ENCODE measurements at regions not wholly inside any gene's neighbourhood (a gene's known extent, or its start where the extent isn't known, plus 50 kb on each side); places are given as distances from the start of the nearest gene placed in this dataset.

DNA sequence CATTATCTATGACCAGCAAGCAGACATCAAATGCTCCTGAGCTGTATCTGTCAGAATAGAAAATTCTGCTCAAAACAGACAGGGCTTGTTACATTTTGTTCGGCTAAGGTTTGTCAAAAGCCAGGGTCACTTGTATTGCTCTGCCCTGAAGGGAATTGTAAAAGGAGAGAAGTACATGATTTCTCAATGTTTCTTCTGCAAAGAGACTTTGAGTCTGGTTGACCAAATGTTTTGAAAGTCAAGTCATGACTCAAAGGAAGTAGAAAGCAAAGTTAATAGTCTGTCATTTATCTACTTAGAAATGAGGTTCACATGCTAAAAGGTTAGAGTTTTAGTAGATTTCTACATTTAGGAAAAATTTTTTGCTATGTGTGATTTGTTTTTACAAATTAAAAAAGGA is 1624.1 kb upstream of the ZEB2 start:
- no peak for DNase-seq

DNA sequence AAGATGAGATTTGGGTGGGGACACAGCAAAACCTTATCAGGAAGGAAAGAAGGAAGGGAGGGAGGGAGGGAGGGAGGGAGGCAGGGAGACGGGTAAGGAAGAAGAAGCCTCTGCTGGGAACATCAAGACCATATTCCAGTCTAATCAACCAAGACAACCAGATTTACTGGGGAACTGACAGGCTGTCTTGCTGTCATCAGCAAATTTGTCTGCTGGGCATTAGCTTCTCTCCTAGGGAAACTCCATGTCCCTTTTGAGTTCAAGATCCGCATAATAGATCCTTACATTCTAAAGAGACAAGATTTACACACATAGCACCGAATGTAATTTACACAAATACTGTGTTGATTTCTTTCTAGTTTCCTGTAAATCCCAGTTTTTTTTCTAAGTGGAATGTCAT is 1618.9 kb upstream of the ZEB2 start:
- DNase-seq, result no peak

DNA sequence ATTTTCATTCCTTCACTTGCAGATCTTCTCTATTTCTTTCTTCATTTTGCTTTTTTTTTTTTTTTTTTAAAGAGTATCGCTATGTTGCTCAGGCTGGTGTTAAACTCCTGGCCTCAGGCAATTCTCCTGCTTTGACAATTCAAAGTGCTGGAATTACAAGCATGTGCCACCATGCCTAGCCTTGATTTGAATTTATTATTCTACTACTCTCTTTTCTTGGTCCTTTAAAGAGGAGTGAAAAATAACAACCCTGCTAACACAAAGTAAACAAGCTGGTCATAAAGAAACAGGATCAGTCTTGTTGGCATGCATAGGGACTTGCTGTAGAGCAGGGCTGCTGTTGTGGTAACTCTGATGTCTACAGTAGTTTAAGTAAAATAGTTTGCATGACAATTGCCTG is 1615.3 kb upstream of the ZEB2 start:
- DNase-seq, result no peak

DNA sequence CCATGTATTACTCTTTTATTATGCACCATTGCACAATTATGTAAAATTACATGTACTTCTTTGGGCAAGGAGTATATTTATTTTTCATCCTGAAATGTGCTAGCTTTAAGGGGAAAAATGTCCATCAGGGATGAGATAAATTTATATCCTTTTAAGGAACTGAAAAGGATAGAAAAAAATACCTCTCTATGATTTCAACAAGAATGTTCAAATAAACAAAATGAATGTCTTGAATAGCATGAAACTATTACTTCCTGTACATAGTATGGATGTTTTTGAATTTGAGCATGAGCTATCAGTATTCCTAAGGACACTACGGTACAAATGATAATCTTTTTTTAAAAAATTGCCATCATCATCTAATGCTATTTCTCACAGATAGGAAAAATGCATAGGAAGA is 1611.9 kb upstream of the ZEB2 start:
- DNase-seq, result no peak

DNA sequence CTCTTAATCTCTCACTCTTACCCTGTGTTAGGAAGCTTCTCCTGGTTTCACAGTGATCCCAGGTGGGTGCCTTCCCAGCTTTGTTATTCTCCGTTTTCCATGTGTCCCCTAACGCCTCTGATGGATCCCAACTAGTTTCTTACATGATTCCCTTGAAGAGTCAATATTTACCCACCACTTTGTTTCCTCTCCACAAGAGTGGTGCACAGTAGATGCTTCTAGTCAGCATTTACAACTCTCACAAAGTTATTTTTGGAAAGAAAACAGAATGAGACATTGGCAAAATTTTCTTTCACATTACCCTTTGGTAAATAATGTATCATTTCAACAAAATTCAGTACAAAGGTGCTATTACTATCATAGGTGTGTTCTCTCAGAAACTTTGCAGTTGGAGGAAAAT is 1611.1 kb upstream of the ZEB2 start:
- no peak for DNase-seq

DNA sequence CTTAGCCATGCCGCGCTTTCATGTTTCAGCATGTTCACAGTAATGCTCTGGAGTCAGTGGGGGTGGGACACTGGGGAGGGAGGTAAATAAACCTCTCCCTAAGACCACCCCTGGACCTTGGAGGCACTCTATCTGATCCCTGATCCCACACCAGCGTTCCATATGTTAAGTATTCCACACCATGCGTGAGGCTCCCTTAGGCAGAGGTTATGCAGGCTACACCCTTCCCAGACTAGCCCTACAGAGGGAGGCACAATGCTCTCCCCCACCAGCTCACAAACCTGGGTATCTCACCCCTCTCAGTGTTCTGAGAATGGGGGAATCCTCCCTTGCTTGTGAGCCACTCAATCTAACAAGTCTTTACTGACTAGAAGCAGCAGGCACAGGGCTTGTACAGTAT is 1610.4 kb upstream of the ZEB2 start:
- no peak for DNase-seq

DNA sequence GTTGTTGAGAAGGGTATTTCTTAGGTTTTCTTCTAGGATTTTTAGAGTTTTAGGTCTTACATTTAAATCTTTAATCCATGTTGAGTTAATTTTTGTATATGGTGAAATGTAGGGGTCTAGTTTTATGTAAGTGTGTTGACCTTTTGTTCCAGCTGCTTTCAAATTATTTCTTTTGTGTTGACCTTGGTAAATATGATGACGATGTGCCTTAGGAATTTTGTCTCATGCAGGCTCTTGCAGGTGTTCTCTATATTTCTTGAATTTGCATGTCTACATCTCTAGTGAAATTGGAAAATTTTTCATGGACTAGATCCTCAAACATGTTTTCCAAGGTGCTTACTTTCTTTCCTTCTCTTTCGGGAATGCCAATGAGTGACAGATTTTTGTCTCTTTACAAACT is 1609.3 kb upstream of the ZEB2 start:
- DNase-seq, result no peak

DNA sequence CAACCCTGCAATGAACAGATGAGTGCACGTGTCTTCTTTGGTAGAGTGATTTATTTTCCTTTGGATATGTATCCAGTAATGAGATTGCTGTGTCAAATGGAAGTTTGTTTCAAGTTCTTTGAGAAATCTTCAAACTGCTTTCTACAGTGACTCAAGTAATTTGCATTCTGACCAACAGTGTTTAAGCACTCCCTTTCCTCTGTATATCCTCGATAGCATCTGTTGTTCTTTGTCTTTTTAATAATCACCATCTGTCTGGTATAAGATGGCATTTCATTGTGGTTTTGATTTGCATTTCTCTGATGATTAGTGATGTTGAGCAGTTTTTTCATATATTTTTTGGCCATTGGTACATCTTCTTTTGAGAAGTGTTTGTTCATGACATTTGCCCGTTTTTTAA is 1608.3 kb upstream of the ZEB2 start:
- DNase-seq, result no peak

DNA sequence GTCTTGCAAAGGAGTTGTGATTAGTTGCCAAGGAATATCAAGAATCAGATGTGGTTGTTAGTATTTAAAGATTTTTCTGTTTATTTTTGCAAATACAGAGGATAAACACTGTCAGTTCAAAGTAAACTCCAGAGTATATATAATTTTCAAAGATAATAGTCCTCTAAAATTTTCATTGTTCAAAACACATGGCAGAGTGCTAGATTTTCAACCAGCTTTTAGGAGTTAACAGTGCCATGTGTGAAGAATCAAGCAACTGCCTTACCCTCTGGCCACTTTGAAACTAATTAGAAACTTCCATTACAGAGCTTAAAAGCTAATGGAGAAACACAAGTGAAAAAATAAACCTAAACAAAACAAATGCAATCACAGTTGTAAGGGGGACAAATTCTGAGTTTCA is 1605.6 kb upstream of the ZEB2 start:
- DNase-seq, result no peak

DNA sequence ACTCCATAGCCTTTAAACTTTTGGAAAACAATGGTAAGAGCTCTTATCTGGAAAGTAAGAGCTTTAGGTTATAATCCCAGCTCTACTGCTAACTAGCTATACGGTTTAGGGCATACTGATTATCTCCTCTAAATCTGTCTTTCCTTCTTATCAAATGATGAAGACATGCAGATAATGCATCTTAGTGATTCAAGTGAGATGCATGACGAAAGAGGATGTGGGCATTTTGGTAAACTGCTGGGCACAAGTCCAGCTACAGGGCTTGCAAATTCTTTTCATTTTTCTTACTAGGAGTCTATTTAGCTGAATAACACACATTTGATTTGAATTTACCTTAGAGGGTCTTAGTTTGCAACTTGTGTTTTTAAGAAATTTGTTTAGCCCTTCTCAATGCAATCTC is 1604.8 kb upstream of the ZEB2 start:
- no peak for DNase-seq

DNA sequence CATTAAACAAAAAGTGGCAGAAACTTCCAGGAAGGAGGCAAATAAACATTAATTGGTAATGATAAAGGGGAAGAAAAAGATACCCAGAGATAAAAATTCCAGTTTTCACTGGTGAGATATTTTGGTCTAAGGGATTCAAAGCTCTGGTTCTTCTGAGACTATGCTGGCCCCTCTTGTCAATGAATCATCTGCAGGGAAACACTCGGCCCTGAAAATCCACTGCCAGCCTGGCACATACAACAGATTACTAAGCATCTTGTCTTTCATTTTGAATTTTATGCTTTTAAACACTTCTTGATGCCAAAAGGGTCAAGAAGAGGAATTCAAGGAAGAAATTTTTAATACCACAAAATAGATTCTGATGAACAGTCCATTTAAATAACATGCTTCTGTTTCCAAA is 1603.8 kb upstream of the ZEB2 start:
- no peak for DNase-seq

DNA sequence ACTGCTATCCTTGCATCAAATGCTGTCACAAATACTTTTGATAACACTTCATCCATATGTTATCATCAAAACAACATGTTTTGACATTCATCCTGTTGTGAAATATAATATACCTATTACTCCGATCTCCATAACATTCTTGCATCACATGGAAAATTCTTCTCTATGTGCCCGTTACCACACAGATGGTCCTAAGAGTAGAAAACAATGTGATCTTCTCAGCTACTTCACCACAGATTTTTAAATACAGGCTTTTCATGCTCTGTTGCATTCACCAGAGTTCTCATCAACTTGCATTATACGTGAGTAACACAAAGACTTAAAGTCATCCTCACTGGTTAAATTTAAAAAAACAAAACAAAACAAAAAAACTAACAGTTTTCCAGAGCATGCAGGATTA is 1603.3 kb upstream of the ZEB2 start:
- DNase-seq, result no peak

DNA sequence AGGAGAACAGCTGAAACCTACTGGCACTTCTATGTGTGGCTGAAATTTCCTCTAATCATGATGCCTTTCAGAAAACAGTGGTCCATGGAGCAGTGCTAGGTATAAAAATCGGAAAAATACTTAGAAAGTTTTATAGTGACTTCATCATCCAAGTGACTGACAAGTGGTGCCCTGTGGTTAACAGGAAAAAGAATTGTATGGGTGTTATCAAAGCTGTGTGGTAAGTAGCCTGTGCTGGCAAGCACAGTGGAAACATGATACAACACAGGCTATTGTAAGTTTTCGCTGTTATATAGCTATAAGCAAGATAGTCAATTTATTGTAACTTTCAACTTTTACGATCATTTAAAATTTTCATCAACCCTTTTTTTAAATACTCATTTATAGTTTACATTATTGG is 1599.7 kb upstream of the ZEB2 start:
- no peak for DNase-seq

DNA sequence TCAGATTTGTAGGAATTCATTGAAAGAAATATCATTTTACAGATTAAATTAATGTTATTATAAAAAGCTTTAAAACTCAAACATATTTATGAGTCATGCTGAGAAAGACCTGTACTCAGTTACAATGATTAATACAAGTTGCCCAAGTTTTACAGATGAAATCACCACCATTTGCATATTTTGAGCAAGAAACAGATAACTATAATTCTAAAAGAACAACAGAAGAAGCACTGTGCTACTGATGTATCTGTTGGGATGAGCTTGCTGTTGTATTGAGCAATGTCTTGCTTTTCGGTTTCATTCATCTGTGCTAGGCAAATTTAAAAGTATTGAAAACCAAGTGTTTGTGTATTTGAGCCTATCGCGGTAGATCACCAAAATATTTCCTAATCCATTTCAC is 1589.1 kb upstream of the ZEB2 start:
- DNase-seq, result no peak

DNA sequence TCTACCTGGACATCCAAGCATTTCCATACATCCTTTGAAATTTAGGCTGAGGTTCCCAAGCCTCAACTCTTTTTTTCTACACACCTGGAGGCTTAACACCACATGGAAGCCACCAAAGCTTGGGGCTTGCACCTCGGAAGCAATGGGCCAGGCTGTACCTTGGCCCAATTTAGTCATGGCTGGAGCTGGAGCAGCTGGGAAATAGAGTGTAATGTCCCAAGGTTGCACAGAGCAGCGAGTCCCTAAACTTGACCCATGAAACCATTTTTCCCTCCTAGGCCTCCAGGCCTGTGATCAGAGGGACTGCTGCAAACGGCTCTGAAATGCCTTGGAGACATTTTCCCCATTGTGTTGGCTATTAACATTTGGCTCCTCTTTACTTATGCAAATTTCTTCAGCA is 1574.3 kb upstream of the ZEB2 start:
- no peak for DNase-seq

DNA sequence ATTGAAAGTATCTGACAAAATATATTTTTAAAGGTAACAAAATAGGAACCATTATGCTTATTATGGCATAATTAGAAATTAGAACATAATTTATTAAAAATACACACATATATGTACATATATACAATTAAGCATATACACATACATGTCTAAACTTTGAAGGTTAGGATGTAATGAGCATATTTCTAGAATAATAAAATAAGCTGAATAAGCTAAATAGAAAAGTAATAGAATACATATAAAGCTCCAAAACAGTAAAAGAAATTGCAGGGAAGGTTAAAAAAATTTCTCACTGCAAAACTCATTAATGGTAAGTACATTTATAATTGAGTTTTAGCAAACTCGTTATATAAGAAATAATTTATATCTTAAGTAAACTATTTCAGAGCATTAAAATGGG is 1561.5 kb upstream of the ZEB2 start:
- no peak for DNase-seq

DNA sequence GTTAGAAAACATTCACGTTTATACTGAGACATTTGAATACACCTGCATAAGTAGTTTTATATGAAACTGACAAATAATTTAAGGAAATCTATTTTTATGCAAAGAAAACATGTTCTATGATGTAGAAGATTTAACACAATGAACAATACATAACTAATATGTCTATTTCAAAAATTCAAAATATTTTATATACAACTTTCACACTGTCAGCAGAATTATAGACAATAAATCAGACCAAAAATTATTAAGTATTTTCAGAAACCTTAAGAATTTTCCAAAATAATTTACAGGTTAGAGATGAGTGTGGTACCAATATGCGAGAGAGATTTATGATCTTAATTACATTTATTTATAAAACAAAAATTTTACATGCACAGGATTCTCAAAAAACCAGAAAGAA is 1561.0 kb upstream of the ZEB2 start:
- no peak for DNase-seq

DNA sequence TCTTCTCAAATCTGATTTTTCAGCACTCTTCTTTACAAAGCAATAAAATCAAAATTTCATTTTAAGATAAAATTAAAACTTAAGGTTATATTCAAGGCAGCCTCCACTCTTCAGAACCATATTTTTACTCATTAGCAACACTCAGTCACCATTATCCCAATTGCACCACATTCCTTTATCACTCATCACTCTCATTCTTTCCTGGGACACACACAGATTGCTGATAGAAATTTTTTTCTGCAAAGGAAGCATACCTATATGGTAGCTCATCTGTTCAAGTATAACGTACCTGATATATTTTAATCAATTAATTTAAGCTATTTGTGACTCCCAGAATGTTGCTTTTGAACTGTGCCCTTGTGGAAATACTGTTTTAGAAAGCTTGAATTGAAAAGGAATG is 1559.3 kb upstream of the ZEB2 start:
- no peak for DNase-seq

DNA sequence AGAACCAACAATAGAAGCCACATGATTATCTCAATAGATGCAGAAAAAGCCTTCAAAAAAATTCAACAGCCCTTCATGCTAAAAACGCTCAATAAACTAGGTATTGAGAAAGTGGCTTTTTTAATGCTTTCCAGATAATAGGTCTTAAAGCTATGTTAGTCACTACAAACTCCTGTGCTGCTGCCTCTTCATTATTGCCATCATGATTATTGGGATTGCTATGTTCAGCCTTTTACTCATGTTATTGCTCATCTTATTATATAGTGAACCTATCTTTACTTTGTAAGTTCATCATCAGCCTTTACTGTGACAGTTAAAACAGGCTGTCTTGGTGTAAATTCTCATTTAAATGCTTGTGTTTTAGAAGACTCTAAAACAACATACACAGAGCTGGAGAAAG is 1557.2 kb upstream of the ZEB2 start:
- DNase-seq, result no peak

DNA sequence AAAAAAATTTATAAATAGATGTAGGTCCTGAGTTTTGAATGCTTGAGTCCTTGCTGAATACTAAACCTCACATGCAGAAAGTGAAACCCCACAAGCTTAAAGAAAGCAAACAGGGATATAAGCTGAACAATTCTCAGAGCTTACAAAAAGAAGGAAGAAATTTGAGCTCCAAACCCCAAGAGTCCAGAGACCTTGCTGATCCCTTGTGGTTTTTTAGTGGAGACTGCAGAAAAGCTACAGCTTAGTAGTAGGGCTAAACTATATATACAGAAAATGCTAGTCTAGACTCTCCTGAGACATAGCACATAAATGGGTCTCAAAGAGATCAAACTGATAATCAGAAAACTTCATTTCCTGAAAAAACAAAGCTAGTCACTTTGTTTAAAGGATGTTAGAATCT is 1548.1 kb upstream of the ZEB2 start:
- no peak for DNase-seq

DNA sequence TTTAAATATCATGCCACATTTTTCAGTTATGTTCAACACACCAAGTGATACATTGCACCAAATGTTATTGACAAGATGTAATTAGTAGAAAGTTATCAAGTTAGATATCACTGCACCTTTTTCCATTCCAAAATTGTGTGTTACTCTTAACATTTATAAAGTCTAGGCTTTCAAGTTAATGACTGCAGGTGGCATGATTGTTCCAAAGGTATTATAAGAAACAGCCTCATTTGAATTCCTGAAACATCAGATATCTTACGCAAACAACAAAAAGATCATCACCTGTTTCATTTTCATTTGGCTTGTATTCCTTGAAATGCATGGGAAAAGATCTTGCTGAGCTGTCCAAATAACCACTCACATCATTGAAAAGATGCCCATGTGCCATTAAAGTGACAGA is 1528.2 kb upstream of the ZEB2 start:
- DNase-seq, result no peak

DNA sequence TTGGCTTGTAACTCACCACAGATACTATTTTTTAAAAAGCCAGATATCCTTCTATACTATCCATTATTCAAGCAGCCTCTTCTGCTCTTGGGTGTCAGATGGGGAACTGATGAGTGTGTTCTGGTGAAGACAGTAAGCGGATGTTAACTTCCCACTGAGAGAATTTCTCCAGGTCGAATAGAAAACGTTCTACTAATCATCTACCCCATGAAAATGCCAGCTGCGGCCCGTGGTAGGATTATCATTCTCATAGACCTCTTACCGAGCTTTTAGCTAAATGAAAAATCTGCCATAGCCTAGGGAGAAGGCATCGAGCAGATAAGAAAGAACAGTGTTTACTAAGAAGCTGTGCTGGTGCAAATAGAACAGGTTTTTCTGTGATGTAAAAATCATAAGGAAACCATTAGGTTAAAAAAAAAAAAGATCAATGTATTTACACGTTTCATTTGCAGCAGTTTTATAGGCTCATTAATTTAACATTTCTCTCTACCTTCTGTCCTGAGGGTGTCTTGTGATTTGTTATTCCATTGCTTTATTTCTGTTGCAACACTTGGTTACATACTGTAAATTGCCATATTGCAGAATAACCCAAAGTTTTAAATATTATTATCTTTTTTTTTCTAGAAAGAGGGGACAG is 1521.5 kb upstream of the ZEB2 start:
- DNase-seq, result no peak

DNA sequence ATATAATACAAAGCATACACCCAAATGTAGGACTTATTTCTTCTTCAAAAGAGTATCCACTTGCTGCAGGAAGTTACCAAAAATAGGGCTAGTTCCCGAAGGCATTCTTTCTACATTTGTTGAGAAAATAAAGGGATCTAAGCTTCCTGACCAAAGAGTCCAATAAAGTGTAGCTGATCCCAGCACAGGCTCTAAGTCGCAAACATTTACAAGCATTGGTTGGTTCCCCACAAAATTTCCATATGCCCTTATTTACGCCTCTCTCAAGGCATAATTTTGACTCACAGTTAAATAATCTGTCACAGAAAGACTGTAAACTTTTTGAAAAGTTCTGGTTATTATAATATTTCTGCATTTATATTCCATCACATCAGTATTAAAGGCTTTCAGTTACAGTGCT is 1520.1 kb upstream of the ZEB2 start:
- no peak for DNase-seq

DNA sequence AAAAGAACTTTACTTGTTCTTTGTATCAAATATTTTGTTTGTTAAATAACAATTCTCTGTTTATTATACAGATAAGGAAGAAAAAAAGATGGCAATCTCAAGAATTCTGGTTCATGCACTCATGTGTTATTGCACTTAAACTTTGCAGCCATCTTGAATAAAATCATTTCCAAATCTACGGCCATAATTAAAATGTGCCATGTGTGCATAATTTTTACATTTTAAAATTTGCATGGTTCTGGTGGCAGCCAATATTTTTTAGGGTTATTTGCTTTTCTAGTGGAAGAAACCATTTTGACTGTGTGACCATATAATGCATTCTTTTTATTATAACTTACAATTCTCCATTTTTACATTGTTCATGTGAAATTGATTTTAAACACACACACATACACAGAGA is 1518.1 kb upstream of the ZEB2 start:
- no peak for DNase-seq

DNA sequence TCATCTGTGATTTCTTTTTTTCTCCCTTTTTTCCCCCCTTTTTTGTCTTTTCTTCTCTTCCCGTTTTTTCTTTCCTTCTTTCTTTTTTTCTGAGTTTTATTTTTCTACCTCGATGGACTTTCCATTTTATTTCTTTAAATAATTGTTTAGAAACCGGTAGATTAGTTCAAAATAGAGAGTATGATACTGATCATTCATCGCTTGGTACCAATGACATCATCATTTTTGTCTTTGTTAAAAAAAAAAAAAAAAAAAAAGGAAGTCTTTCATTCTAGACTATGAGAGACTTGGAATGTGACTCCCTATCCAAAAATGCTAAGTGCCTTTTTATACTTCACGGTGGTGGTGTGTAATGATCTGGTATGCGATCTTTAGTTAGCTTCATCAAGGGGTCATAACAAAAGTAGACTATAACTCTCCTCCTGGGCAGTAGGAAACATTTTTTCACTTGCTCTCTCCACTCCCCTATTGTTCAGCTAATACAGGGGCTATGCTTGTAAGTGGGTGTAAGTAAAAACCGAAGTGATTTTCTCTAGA is 1517.5 kb upstream of the ZEB2 start:
- DNase-seq, result no peak

DNA sequence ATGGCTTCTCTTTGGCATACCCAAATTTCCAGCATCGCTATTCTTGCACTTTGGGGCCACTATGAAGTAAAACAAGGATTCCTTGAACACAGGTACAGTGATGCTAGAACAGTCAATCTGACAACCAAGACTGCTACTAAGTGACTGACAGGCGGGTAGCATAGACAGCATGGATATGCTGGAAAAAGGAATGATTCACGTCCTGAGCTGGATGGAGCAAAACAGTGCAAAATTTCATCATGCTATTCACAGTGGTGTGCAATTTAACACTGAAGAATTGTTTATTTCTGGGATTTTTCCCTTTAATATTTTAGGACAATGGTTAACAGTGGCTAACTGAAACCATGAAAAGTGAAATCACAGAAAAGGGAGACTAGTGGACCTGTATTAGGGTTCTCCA is 1511.2 kb upstream of the ZEB2 start:
- DNase-seq, result no peak
